ENCODE measurements at regions not wholly inside any gene's neighbourhood (a gene's known extent, or its start where the extent isn't known, plus 50 kb on each side); places are given as distances from the start of the nearest gene placed in this dataset.
"Not testable (repeated sequence)": the region's sequence is repeated elsewhere in the genome, so short reads cannot be mapped to it uniquely, and the experiment has no call there.

DNA sequence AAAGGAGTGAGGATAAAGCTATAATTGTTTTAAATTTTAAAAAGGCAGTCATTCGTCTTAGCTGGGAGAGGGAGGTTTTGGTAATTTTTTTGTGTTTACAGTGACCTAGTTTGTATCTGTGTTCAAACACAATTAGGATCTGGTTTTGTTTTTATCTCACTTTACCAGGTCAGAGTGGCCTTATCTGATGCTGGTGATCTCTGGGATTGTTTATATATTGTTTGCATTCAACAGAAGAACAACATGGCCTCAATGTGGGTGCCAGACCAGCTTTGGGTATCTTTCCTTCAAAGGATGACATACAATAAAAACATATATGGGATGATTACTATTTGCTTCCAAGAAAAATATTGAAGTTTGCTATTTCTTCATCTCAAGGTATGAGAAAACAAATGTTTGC lies 272.2 kb upstream of the UGT8 start:
- no TSS peak for BruUV-seq (replicated peaks)
- no peaks in the 10 kb centered on the region for H3K36me3 Mint-ChIP-seq (ENCODE audit: insufficient read depth, unreplicated experiment)
- intact Hi-C loops (cut with micrococcal nuclease; ENCODE audit: unreplicated experiment): no loop called here
- TF ChIP-seq, protein P1, sequence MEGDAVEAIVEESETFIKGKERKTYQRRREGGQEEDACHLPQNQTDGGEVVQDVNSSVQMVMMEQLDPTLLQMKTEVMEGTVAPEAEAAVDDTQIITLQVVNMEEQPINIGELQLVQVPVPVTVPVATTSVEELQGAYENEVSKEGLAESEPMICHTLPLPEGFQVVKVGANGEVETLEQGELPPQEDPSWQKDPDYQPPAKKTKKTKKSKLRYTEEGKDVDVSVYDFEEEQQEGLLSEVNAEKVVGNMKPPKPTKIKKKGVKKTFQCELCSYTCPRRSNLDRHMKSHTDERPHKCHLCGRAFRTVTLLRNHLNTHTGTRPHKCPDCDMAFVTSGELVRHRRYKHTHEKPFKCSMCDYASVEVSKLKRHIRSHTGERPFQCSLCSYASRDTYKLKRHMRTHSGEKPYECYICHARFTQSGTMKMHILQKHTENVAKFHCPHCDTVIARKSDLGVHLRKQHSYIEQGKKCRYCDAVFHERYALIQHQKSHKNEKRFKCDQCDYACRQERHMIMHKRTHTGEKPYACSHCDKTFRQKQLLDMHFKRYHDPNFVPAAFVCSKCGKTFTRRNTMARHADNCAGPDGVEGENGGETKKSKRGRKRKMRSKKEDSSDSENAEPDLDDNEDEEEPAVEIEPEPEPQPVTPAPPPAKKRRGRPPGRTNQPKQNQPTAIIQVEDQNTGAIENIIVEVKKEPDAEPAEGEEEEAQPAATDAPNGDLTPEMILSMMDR (IDR thresholded peaks at IDR 0.05; ENCODE audit: unreplicated experiment): no peak
- no peaks in the 10 kb centered on the region for H3K9me3 Mint-ChIP-seq (ENCODE audit: low read depth, unreplicated experiment)
- CTCF ChIA-PET: no interaction called here
- H3K27ac Mint-ChIP-seq (ENCODE audit: unreplicated experiment): no peak overlapping the region
- no peak for DNase-seq
- H3K4me3 Mint-ChIP-seq (ENCODE audit: low read depth, unreplicated experiment): no peak overlapping the region
- no peaks in the 10 kb centered on the region for H3K4me1 Mint-ChIP-seq (ENCODE audit: low read depth, unreplicated experiment)
- no peaks in the 10 kb centered on the region for H3K27me3 Mint-ChIP-seq (ENCODE audit: unreplicated experiment)

DNA sequence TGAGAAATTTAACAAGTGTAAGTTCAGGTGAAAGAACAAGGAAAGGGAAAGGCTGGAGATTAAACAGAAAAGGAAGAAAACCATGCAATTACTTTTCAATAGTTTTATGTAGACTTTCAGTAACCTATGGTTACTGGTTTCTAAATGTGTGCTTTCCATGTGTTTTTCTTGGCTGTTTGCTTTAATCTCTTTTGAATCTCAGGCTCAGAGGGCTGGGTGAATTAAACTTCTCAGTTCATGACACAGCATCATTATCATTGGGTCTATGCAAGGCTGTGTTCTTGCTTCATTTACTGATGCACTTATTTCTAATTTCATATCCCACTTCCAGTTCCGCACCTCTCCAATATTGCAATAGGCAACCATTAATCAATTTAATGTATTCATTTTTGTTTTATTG lies 266.5 kb upstream of the UGT8 start:
- Mint-ChIP-seq H3K27me3 (ENCODE audit: unreplicated experiment) (no peaks in the 10 kb centered on the region), H3K4me1 (ENCODE audit: low read depth, unreplicated experiment) (no peaks in the 10 kb centered on the region), H3K27ac (ENCODE audit: unreplicated experiment) (no peak overlapping the region), H3K36me3 (ENCODE audit: insufficient read depth, unreplicated experiment) (no peaks in the 10 kb centered on the region), H3K4me3 (ENCODE audit: low read depth, unreplicated experiment) (no peak overlapping the region), H3K9me3 (ENCODE audit: low read depth, unreplicated experiment) (no peaks in the 10 kb centered on the region)
- DNase-seq: no peak
- intact Hi-C loops (cut with micrococcal nuclease; ENCODE audit: unreplicated experiment): no loop called here
- TF ChIP-seq, protein P1 (IDR thresholded peaks at IDR 0.05; ENCODE audit: unreplicated experiment): no peak
- BruUV-seq (replicated peaks): no TSS peak
- CTCF ChIA-PET: no interaction called here

DNA sequence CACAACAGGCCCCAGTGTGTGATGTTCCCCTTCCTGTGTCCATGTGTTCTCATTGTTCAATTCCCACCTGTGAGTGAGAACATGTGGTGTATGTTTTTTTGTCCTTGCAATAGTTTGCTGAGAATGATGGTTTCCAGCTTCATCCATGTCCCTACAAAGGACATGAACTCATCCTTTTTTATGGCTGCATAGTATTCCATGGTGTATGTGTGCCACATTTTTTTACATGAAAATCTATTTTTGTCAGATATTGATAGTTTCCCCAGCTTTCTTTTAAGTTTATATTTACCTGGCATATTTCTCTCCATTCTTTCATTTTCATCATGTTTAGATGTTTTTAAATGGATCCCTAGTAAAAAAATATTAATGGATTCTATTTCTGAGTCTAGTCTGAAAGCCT lies 264.2 kb upstream of the UGT8 start:
- BruUV-seq (replicated peaks); intact Hi-C loops (cut with micrococcal nuclease; ENCODE audit: unreplicated experiment); DNase-seq; H3K9me3 Mint-ChIP-seq (ENCODE audit: low read depth, unreplicated experiment); H3K4me3 Mint-ChIP-seq (ENCODE audit: low read depth, unreplicated experiment); H3K4me1 Mint-ChIP-seq (ENCODE audit: low read depth, unreplicated experiment); H3K36me3 Mint-ChIP-seq (ENCODE audit: insufficient read depth, unreplicated experiment); H3K27me3 Mint-ChIP-seq (ENCODE audit: unreplicated experiment); H3K27ac Mint-ChIP-seq (ENCODE audit: unreplicated experiment); CTCF ChIA-PET: not testable (repeated sequence)

DNA sequence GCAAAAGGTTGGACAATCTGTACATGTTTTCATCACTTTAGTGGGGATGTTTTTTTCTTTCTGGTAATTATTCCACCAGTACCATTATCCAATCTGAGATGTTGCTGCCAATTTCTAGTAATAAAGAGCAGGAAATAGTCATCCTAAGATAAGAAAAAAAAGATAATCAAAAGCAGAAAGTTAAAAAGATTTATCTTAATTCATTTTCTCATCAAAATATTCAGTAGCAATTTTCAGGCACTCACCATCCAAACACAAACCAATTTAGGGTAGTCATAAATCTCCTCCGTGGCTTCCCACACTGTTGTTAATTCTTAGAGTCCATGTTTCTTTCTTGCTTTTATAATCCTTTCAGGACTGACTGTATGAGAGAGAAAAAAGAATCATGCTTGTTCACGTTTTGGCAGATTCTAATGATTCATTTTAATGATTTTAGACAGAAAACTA lies 263.7 kb upstream of the UGT8 start:
- CTCF ChIA-PET: no interaction called here
- no peaks in the 10 kb centered on the region for H3K27me3 Mint-ChIP-seq (ENCODE audit: unreplicated experiment)
- TF ChIP-seq, protein P1 (IDR thresholded peaks at IDR 0.05; ENCODE audit: unreplicated experiment): no peak

DNA sequence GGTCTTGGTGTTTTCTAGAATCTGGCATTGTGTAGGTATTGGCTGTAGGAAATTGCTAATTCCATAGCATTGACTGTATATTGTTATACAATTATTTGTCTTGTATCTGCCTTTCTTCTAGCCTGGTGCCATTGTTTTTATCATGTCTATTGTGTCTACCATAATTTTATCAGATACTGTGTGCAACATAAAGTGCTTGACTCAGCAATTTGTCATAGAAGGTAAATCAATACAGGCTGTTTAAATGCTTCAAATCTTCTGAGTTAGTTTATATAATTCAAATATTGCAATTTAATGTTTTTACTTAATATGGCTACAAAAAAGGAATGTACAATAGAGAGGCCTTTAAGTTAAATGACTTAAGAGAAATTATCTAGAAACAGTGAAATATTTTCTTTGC lies 263.3 kb upstream of the UGT8 start:
- Mint-ChIP-seq H3K27me3 (ENCODE audit: unreplicated experiment) (no peaks in the 10 kb centered on the region), H3K36me3 (ENCODE audit: insufficient read depth, unreplicated experiment) (no peaks in the 10 kb centered on the region), H3K27ac (ENCODE audit: unreplicated experiment) (no peak overlapping the region), H3K4me1 (ENCODE audit: low read depth, unreplicated experiment) (no peaks in the 10 kb centered on the region), H3K9me3 (ENCODE audit: low read depth, unreplicated experiment) (no peaks in the 10 kb centered on the region), H3K4me3 (ENCODE audit: low read depth, unreplicated experiment) (no peak overlapping the region)
- CTCF ChIA-PET: no interaction called here
- BruUV-seq (replicated peaks): no TSS peak
- no peak for DNase-seq
- TF ChIP-seq, protein P1 (IDR thresholded peaks at IDR 0.05; ENCODE audit: unreplicated experiment): no peak
- intact Hi-C loops (cut with micrococcal nuclease; ENCODE audit: unreplicated experiment): no loop called here

More for the DNA sequence above, 263.7 kb upstream of the UGT8 start:
- no peaks in the 10 kb centered on the region for H3K4me1 Mint-ChIP-seq (ENCODE audit: low read depth, unreplicated experiment)
- H3K4me3 Mint-ChIP-seq (ENCODE audit: low read depth, unreplicated experiment): no peak overlapping the region
- no peaks in the 10 kb centered on the region for H3K36me3 Mint-ChIP-seq (ENCODE audit: insufficient read depth, unreplicated experiment)
- BruUV-seq (replicated peaks): no TSS peak
- no peak overlapping the region for H3K27ac Mint-ChIP-seq (ENCODE audit: unreplicated experiment)
- no peaks in the 10 kb centered on the region for H3K9me3 Mint-ChIP-seq (ENCODE audit: low read depth, unreplicated experiment)
- no peak for DNase-seq
- intact Hi-C loops (cut with micrococcal nuclease; ENCODE audit: unreplicated experiment): no loop called here

Measured in Calu3 (cell line).